ENCODE measurements at regions not wholly inside any gene's neighbourhood (a gene's known extent, or its start where the extent isn't known, plus 50 kb on each side); places are given as distances from the start of the nearest gene placed in this dataset.
"Not testable (repeated sequence)": the region's sequence is repeated elsewhere in the genome, so short reads cannot be mapped to it uniquely, and the experiment has no call there.

DNA sequence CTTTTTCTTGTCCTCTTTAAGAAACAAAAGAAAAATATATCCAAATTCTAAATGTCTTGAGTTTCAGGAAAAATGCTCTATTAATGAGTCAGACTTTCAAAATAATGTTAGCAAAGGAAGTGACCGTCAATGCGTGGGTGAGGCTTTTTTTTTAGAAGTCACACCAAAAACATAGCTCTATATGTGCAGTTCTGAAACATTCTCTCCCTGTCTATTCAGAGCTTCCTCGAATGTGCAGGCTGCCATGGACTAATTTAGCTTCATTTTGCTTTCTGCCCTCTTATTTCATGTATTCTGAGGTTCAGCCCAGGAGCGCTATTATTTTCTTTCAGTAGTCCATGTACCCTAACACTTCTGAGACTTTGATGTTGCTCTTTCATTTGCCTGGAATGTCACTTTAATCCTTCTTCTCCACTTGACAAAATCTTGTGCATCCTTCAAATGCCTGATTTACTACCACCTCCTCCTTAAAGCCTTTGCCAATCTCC is 72.5 kb upstream of the RASA1 start:
- WGBS, 2 donors, result 50 to 52% methylated on average over 4 of the region's 4 CpGs
- TF ChIP-seq, protein P1, sequence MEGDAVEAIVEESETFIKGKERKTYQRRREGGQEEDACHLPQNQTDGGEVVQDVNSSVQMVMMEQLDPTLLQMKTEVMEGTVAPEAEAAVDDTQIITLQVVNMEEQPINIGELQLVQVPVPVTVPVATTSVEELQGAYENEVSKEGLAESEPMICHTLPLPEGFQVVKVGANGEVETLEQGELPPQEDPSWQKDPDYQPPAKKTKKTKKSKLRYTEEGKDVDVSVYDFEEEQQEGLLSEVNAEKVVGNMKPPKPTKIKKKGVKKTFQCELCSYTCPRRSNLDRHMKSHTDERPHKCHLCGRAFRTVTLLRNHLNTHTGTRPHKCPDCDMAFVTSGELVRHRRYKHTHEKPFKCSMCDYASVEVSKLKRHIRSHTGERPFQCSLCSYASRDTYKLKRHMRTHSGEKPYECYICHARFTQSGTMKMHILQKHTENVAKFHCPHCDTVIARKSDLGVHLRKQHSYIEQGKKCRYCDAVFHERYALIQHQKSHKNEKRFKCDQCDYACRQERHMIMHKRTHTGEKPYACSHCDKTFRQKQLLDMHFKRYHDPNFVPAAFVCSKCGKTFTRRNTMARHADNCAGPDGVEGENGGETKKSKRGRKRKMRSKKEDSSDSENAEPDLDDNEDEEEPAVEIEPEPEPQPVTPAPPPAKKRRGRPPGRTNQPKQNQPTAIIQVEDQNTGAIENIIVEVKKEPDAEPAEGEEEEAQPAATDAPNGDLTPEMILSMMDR (IDR thresholded peaks at IDR 0.05), result no peak

DNA sequence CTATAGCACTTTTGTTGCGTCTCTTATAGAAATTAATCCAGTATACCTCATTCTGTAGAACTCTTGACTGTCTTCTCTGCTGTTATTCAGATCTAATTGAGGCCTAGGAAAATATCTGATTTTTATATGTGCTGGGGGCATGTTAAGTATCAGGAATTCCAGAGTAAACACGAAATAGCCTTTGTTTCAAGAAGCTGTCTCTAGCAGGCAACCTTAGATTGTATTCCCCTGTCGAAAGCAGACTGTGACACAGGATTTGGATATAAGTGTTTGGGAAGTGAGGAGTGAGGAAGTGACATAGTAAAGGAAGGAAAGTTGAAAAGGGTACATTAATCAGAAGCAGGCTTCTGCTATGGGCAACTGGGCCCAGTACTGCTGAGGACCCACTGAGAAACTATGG is 72.1 kb upstream of the RASA1 start:
- intact Hi-C loops (cut with DNase I; ENCODE audit: low total_unique reads), result no loop called here
- WGBS, 2 donors, result 67 to 69% methylated on average over 3 of the region's 3 CpGs
- TF ChIP-seq, protein P1 (IDR thresholded peaks at IDR 0.05), result no peak
- TF ChIP-seq POLR2A (IDR thresholded peaks at IDR 0.05), result no peak
- no peak for DNase-seq (ENCODE audit: low spot score in 2 of 2)
- H3K4me3 ChIP-seq (ENCODE audit: low read depth, poor library complexity, severe bottlenecking), result no peak overlapping the region

More for the DNA sequence above, 72.5 kb upstream of the RASA1 start:
- DNase-seq (ENCODE audit: low spot score in 2 of 2), result no peak
- intact Hi-C loops (cut with DNase I; ENCODE audit: low total_unique reads), result no loop called here
- H3K4me3 ChIP-seq (ENCODE audit: low read depth, poor library complexity, severe bottlenecking), result no peak overlapping the region

DNA sequence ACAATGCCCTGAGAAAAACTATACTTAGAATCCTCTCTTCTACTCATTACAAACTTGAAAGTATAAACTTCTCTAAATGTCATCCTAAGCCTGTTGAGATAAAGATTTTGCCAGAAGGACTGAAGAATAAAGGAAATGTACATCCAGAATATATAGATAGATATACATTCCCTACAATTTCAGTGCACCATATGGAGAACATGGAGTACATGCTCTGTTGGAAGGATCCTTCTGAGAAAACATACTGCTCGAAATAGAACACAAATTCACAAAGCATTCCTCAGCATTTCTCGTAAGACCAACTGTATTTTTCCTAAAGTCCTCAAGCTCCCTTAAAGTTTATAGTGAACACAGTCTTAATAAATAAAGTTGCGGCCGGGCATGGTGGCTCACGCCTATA is 69.7 kb upstream of the RASA1 start:
- 95 to 98% methylated on average over 5 of the region's 5 CpGs for WGBS, 2 donors
- TF ChIP-seq POLR2A (IDR thresholded peaks at IDR 0.05), result no peak
- TF ChIP-seq, protein P1 (IDR thresholded peaks at IDR 0.05), result no peak
- DNase-seq (ENCODE audit: low spot score in 2 of 2), result no peak
- intact Hi-C loops (cut with DNase I; ENCODE audit: low total_unique reads), result no loop called here
- H3K4me3 ChIP-seq (ENCODE audit: low read depth, poor library complexity, severe bottlenecking), result no peak overlapping the region

DNA sequence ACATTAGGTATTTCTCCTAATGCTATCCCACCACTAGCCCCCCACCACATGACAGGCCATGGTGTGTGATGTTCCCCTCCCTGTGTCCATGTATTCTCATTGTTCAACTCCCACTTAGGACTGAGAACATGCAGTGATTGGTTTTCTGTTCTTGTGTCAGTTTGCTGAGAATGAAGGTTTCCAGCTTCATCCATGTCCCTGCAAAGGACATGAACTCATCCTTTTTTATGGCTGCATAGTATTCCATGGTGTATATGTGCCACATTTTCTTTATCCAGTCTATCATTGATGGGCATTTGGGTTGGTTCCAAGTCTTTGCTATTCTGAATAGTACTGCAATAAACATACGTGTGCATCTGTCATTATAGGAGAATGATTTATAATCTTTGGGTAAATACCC is 68.4 kb upstream of the RASA1 start:
- H3K4me3 ChIP-seq (ENCODE audit: low read depth, poor library complexity, severe bottlenecking); DNase-seq (ENCODE audit: low spot score in 2 of 2); intact Hi-C loops (cut with DNase I; ENCODE audit: low total_unique reads): not testable (repeated sequence)
- WGBS, 2 donors, result 57 to 78% methylated on average over 1 of the region's 1 CpG

DNA sequence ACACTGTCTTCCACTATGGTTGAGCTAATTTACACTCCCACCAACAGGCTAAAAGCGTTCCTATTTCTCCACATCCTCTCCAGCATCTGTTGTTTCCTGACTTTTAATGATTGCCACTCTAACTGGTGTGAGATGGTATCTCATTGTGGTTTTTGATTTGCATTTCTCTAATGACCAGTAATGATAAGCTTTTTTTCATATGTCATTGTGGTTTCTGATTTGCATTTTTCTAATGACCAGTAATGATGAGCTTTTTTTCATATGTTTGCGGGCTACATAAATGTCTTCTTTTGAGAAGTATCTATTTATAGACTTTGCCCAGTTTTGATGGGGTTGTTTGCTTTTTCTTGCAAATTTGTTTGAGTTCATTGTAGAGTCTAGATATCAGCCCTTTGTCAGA is 68.0 kb upstream of the RASA1 start:
- 80 to 90% methylated on average over 2 of the region's 2 CpGs for WGBS, 2 donors
- DNase-seq (ENCODE audit: low spot score in 2 of 2); intact Hi-C loops (cut with DNase I; ENCODE audit: low total_unique reads); H3K4me3 ChIP-seq (ENCODE audit: low read depth, poor library complexity, severe bottlenecking): not testable (repeated sequence)

DNA sequence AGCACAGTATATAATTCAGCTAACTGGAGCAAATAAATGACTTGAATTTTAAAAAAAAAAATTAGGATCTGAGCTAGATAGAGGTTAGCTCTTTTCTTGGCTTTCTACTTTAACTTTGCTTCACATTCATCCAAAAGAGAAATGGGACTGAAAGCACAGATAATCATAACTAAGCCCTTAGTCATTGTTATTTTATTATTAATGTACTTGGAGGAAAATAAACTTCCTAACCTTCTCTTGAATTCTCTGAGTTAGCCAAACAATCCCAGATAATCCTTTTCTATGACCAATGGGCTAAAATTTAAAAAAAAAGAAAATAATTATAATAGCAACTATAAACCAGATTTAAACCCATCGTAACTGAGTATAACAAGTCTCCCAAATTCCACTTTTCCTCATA is 57.6 kb upstream of the RASA1 start:
- intact Hi-C loops (cut with DNase I; ENCODE audit: low total_unique reads), result no loop called here
- no peak for DNase-seq (ENCODE audit: low spot score in 2 of 2)
- TF ChIP-seq POLR2A (IDR thresholded peaks at IDR 0.05), result no peak
- TF ChIP-seq, protein P1 (IDR thresholded peaks at IDR 0.05), result no peak
- whole genome bisulfite sequencing, 2 donors, result 67 to 75% methylated on average over 1 of the region's 1 CpG
- H3K4me3 ChIP-seq (ENCODE audit: low read depth, poor library complexity, severe bottlenecking), result no peak overlapping the region

DNA sequence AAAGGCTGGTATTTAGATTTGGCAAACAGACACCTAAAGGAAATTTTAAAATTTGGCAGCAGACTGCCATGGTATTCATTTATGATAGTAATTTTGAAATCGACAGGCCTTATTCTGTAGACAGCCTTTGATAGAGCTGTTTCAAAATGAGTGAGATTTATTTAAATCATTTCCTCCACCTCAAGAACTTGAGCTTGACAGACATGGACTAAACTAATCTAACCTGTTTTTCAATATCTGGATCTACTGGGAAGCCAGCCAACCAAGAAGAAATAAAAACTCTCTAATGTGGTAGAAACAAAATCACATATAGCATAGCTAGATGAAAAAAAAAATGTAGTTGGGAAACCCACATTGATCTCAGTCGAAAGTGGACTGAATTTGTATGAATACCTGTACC is 56.9 kb upstream of the RASA1 start:
- intact Hi-C loops (cut with DNase I; ENCODE audit: low total_unique reads), result no loop called here
- no peak for DNase-seq (ENCODE audit: low spot score in 2 of 2)
- TF ChIP-seq, protein P1 (IDR thresholded peaks at IDR 0.05), result no peak
- TF ChIP-seq POLR2A (IDR thresholded peaks at IDR 0.05), result no peak
- H3K4me3 ChIP-seq (ENCODE audit: low read depth, poor library complexity, severe bottlenecking), result no peak overlapping the region
- WGBS, 2 donors, result 36 to 44% methylated on average over 2 of the region's 2 CpGs

All from lower leg skin (tissue), 4 donors.